SK-N-MC (cell line): ENCODE measurements at regions not wholly inside any gene's neighbourhood (a gene's known extent, or its start where the extent isn't known, plus 50 kb on each side); places are given as distances from the start of the nearest gene placed in this dataset.

Source experiments
- EZH2 ChIP-seq: fragments of 200-600 bp; sonication (generic); IDR thresholded peaks from one replicate; pipeline ENCODE4 v1.6.1; 2017; ENCODE audit warnings: antibody characterized with exemption
- FOXP2 ChIP-seq: optimal IDR thresholded peaks from 2 replicates; pipeline ENCODE3; 2011; ENCODE audit warnings: mild to moderate bottlenecking, moderate library complexity; ENCODE audit not compliant: insufficient read depth; ENCODE audit errors: extremely low read length, control extremely low read depth
- POLR2AphosphoS5 ChIP-seq: IDR thresholded peaks from 2 replicates; pipeline ENCODE4 v1.6.1; 2012; ENCODE audit warnings: mild to moderate bottlenecking, low read depth, low read length, borderline replicate concordance

DNA sequence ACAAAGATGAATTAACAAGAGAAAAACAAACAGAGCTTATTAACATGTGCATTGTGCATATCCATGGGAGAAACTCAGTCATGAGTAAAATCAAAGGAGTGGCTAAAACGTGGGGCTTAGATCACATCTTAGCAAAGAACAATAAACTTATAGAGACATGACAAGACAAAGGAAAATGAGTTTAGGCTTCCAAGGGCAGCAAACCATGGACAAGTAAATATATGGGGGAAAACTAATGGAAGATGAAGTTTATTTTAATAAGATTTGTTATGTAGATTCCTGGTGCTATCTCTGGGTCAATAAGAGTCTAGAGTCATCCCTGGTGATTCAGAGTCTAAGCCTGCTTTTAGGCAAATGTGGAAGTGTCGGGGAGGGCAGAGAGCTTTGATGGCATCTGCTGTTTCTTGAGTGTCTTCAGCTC lies 87.2 kb upstream of the PLPP4 start:
- TF ChIP-seq EZH2 (no peak), POLR2AphosphoS5 (no peak), FOXP2 (no peak)
